HG03439 (cell line): ENCODE measurements at regions not wholly inside any gene's neighbourhood (a gene's known extent, or its start where the extent isn't known, plus 50 kb on each side); places are given as distances from the start of the nearest gene placed in this dataset.
"Not testable (repeated sequence)": the region's sequence is repeated elsewhere in the genome, so short reads cannot be mapped to it uniquely, and the experiment has no call there.

Source experiments
- ATAC-seq: cut with Tn5 transposase; IDR thresholded peaks from one replicate; pipeline ENCODE4 v1.9.1; 2021; ENCODE audit warnings: mild to moderate bottlenecking, moderate library complexity; ENCODE audit not compliant: unreplicated experiment

DNA sequence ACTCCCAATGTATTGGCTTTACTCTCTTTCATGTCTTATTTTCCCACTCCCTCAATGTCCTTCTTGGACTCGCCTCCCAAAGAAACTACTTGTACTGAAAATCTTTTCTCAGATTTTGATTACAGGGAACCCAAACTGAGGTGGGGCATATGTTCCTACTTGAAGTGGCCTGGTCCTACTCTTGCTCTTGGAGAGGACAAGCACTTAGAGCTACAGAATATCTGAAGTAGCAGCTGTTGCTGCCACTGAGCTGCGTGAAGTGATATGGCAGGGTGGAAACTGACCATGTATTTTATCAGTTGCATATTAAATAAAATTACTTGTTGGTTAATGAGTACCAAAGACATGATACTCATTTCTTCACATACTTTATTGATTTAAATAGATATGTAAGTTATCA is 129.5 kb downstream of the TSEN15 start:
- ATAC-seq = no peak

GRCh38 chr1:184183919-184184318 is 132.4 kb downstream of the TSEN15 start:
- no peak for ATAC-seq

- ATAC-seq = not testable (repeated sequence)
Observed at GRCh38 chr1:184184614-184185013, 133.1 kb downstream of the TSEN15 start.

DNA sequence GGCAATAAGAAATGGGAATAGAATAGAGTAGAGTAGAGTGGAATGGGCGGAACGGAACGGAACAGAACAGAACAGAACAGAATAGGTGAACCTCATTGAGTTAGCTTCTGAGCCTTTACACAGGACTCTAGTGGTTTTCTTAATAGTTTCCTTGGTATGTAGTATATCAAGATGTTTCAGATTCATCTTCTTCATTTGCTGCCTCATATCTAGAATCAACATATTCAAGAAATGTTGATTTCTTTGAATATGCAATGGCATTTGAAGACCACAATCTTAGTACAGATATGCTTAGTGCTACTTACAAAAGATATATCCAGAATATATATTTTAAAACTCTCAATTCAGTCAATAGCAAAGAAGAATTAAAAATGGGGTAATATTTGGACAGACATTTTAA is 133.8 kb downstream of the TSEN15 start:
- no peak for ATAC-seq

DNA sequence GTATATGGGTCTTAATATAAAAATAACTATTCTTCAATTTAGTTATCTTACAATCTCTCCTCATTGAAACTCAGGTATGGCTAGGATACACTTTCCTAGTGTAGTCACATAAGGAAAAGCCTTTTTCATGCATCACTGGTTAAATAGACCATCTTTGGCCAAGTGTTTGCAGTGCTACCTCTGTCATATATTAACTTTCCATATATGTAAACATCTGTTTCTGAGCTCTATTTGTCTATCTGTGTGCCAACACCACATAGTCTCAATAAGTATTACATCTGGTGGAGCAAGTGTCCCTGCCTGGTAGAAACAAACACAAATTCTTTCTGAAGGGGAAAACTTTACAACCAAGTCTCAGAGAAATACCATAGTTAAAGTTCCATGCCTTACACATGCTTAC is 134.6 kb downstream of the TSEN15 start:
- ATAC-seq = no peak

DNA sequence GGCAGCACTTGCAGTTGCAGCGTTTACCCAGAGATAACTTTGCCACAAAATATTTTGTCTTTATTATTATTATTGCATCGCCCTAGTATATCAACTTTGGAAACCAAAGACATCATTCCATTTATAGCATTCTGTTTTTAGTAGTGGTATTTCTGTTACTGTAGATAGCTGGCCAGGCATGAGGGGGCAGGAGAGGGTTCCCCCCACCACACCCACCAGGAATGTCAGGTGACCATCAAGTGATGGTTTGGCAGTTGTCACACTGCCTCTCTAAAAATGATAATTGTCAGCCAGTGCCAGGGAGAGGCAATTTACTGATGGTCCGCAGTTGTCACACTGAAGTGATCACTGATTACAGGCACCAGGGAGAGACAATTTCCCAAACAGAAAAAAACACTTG is 135.6 kb downstream of the TSEN15 start:
- ATAC-seq = no peak

DNA sequence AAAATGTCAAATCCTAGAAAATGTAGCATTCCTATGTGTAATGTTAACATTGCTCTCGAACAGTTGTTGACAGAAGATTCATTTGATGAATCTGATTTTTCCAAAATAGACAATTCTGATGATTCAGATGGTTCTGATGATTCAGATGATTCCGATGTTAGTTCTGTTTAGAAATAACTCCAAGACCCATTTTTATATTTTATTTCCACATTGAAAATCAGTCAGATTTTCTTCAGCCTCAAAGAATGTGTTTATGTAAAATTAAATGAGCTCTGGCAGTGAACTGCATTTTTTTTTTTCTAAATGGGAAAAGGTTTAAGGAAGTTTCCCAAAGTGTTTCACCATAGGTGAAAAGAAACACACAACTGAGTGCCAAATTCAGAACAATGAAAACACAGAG is 136.5 kb downstream of the TSEN15 start:
- ATAC-seq = no peak

DNA sequence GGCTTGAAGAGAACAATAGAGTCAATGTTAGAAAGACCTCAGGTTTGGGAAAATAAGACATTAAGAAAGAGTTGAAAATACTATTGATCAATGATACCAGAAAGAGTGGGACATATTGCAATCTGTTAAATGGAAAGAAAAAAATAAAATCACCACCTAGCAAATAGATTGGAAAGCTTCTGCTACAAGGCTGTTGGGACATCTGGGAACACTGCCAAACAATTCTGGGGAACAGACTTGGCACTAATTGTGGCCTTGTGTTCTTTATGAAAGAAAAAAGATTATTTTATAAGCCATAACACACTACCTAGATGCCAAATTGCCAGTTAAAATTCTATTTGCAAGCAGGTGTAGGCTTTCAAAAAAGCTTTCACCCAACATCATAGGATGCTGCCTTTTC is 137.8 kb downstream of the TSEN15 start:
- no peak for ATAC-seq

- no peak for ATAC-seq
Observed at GRCh38 chr1:184190616-184191015, 139.1 kb downstream of the TSEN15 start.

- ATAC-seq = no peak
Observed at GRCh38 chr1:184191181-184191621, 139.7 kb downstream of the TSEN15 start.

DNA sequence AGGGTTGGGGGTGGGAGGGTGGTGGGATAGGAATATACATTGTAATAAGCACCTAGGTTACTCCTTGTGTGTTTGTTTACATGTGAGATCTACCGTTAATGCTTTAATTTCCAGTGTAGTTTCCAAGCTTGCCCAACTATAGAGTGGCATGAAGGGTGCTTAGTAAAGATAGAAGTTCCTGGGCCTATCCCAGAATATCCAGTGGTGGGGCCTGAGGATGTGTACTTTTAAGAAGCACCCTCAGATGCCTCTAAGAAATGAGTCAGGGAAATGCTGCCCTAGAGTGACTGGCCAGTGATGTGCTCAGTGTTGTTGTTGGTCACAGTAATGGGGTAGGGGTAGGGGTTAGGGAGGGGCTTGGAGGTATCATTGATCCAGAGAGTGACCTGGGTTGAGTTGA is 141.3 kb downstream of the TSEN15 start:
- no peak for ATAC-seq

DNA sequence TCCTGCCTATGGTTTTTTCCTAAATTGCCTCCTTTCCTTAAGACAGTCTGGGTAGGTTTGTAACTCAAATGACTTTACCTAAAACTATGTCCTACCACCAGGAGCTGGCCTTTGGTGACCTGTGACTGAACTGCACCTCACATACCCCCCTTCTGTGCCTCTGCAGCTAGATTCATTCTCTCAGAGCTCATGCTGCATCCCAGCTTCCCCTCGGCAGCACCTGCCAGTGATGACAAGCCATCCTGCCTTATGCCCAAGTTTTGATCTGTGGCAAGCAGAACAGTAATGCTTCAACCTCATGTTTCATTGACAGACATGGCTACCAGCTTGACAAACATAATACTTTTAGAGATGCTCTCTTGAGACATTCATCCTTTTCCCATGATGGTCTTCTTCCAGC is 141.9 kb downstream of the TSEN15 start:
- ATAC-seq = no peak

- no peak for ATAC-seq
Observed at GRCh38 chr1:184194236-184194635, 142.7 kb downstream of the TSEN15 start.

DNA sequence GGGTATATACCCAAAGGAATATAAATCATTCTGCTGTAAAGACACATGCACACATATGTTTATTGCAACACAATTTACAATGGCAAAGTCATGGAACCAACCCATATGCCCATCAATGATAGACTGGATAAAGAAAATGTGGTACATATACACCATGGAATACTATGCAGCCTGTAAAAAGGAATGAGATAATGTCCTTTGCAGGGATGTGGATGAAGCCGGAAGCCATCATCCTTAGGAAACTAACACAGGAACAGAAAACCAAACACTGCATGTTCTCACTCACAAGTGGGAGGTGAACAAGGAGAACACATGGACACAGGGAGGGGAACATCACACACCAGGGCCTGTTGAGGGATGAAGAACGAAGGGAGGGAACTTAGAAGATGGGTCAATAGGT is 144.2 kb downstream of the TSEN15 start:
- ATAC-seq = not testable (repeated sequence)

DNA sequence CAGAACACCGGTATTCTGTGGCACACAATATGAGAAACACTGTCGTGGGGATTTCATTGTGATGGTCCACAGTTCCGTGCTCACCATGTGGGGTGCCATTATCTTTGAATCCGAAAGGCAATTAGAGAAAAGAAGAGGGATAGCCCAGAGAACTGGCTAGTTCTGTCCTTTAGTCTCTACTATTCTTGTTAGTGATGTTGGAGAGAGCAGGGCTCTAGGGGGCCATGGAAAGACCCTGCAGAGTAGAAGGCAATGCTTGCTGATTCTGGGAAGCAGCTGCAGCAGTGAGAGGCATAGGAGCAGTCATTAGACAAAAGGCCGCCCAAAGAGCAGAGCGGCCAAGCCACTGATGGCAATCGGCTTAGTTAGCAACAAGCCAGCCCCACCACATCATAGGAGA is 146.3 kb downstream of the TSEN15 start:
- no peak for ATAC-seq

- no peak for ATAC-seq
Observed at GRCh38 chr1:184199036-184199435, 147.5 kb downstream of the TSEN15 start.

GRCh38 chr1:184199438-184200085 is 148.0 kb downstream of the TSEN15 start:
- no peak for ATAC-seq

DNA sequence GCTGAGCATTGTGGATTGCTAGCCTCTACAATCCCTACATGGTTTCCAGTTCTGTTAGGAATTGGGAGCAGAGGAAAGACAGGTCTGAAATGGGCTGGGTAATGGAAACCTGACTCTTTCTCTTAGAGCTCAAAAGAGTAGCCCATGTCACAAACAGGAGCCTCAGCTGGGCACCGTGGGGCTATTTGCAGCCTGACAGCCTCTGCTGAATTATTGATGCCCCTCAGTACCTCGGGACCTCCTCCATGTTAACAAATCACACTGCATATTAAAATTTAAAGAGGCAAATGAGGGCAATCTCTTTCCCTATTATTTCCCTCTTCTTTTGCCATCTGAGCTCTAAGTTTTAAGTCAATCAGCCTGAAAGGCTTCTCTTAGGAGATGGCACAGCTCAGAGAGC is 157.1 kb downstream of the TSEN15 start:
- ATAC-seq = no peak

GRCh38 chr1:184210031-184210430 is 158.5 kb downstream of the TSEN15 start:
- no peak for ATAC-seq

DNA sequence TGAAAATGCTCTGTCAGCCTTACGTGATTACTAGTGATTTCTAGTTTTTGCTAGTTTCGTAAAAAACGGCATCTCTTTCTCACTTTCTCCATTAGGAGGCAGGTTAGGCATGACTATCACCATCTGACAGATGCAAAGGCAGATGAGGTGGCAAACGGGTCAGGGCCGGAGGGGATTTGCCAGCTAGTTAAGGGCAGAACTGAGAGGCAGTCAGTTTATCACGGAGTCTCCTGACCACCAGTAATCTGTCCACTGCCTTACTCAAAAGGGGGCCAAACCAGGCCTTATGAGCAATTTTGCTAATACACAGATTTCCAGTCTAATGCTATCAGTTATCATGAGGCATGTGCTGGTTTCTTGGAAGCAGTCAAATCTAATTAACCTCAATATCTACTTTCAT is 159.3 kb downstream of the TSEN15 start:
- ATAC-seq = no peak

GRCh38 chr1:184212649-184213314 is 161.3 kb downstream of the TSEN15 start:
- no peak for ATAC-seq

GRCh38 chr1:184214128-184214527 is 162.6 kb downstream of the TSEN15 start:
- no peak for ATAC-seq
